NCI-H2227 treated with DMSO at 0.1 percent for 48 hours (cell line): ENCODE measurements at regions not wholly inside any gene's neighbourhood (a gene's known extent, or its start where the extent isn't known, plus 50 kb on each side); places are given as distances from the start of the nearest gene placed in this dataset.
A peak's percentile ranks its signal among the peaks of the same experiment; 100 is the strongest.
"Not testable (repeated sequence)": the region's sequence is repeated elsewhere in the genome, so short reads cannot be mapped to it uniquely, and the experiment has no call there.

Source experiments
- DNase-seq: peaks from one replicate; lab custom pipeline; 2025; lab: John Stamatoyannopoulos, UW

DNA sequence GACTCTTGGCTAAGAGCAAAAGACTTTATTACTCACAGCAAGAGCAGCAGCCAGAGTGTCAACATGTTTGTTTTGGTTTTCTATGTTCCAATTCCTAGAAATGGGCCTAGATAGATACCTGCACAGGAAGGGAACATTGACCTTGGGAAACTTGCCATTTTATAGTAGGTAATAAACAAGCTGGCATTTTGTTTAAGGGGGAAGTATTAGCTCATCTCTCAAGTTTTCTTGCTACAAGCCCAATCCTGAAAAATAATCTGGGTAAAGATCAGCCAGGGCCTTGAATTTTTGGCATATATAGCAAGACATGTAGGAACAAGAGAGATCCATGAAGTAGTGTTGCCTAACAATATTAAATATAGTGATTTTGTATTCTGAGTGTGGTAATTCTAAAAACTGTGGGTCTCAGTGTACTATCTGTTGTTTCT lies 51.4 kb upstream of the RGL1 start:
- no peak for DNase-seq

DNA sequence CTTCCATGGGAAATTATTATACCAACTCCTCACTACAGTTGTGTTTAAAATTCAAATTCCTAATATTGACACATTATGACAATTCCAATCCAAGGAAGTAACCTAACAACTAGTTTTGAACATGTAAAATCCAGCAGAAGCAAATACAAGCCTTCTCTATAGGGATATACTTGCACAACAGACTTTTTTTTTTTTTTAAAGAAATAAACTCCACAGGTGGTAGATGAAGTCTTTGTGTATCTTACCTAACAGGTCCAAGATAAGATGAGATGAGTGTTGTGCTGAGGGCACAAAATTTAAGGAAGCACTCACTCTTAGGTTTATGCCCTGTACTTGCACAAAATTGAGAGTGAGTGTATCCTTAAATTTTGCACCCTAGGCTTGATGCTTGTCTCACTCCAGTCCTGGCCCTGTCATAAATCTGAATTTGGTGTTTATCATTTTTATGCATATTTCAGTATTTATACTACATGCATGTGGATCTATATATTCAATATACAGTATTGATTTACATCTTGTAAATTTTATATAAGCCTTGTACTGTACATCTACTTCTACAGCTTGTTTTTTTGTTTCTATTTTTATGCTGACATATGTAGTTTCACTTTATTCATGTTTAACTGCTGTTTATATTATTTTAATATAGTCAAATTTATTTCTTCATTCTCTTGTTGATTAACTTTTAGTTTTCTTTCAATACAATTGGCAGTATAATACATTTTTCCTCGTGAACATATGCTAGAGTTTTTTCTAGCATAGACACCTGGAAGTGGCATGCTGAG lies 60.6 kb upstream of the RGL1 start:
- DNase-seq = no peak

DNA sequence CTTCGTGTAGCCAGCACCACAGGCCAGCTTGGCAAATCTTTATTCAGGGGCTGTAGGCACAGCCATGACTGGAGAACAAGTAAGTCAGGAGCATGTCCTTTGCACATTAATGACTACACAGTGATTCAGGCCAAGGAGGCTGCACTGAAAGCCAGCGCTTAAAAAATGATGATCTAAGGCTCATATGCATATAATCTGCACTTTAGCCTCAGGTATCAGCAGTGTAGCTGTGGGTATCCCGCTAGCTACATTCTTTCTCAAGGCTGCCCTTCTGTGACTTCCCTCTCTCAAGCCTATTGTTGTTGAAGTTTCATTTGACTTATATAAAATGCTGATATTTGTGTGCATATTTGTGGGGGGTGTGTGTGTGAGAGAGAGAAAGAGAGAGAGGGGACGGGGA lies 62.6 kb upstream of the RGL1 start:
- DNase-seq = no peak

DNA sequence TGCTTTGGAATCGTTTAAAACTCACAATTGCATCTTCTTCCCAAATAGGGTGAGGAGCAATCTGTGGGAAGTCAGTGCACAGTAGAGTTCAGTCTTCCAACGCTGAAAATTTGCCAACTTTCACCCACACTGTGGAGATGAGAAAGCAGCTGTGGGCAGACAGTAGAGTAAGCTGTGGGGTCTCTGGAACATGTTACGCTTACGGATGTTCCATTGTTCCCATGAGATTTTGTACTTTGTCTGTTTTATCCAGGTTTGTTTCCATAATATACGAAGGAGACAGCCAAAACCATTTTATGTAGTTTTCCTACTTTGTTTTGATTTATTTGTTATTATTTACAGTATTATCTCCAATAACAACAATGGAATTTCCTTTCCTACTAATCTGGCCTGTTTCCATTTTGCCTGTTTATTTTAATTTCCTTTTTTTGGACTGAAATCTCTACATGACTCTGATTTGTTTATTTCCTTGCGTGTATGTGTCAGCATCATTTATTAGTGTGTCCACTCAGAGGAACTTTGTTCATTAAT lies 65.1 kb upstream of the RGL1 start:
- DNase-seq = no peak

DNA sequence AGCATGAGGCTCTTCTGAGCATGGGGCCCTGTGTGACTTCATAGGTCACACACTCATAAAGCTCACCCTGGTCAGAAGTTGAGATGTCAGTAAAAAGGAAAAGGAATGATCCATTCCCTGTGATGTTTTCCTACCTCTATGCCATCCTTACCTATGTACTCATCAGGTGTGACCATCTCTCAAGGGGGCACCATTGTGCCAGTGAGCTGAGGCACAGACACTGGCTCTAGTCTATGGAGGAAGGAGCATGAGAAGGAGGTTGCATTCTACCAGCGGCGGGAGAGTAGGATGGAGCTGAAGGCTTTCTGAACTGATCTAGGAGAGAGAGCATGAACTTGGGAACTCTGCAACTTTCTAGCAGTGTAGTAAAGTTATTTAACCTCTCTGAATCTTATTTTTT lies 65.8 kb upstream of the RGL1 start:
- no peak for DNase-seq

DNA sequence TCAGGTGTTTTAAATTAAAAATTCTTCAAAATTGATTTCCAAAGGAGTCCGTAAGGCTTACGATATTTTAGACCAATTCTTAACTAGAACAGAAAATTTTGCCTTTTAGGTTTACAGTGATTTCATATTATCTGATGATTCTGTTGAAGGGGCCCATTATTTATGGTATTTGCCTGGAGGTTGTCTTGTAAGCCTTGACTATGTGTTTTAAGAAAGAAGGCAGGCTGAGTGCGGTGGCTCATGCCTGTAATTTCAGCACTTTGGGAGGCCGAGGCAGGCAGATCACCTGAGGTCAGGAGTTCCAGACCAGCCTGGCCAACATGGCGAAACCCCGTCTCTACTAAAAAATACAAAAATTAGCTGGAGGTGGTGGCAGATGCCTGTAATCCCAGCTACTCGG lies 67.0 kb upstream of the RGL1 start:
- not testable (repeated sequence) for DNase-seq

DNA sequence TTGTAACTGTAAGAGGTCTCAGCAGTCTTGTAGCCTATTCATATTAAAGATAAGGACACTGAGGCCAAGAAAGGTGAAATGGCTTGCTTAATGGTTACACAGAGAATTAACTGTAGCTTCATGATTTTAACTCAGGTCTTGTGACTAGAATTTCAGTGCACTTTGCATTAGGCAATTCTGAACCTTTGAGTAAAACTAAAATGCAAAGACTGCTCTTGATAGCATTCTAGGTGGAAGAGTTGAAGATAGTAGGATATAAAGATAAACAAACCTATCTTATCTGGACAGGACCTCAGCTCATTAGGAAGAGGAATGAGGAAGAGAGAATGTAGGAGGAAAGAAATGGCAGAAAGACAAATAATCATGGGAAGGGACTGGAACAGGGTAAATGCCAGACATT lies 68.6 kb upstream of the RGL1 start:
- no peak for DNase-seq

DNA sequence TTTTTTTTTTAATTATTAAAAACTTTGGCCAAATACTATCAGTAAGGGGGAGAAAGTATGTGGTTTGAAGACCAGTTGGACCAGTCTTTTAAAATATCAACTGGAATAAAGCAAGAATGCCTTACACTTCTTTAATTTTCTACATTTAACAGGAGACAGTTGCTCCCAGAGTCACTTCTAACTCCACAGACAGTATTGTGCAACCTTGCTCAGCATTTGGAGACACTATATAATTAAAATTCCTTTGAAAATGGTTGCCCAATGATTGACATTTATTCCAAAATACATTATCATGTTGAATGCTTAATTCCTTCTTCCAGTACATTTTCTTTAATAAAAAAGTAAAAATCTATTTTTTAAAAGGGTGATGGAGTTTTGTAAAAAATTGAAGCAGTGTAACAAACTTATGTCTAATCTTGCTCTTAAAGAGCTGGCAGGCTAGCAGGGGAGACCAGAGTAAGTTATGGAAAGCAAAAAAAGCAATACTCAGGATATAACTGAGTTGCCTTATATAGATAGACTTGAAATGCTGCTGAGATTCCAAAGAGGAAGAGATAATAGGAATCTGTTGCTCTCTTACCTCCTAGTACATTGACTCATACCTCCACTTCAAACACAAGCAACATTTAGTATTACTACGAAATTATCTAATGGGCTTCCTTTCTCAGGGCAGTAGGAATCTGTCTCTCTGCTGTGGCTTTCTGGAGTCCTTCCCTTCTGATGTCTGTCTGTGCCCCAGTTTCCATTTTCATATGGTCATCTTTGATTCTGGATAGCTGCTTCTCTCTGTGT lies 69.7 kb upstream of the RGL1 start:
- DNase-seq = no peak

DNA sequence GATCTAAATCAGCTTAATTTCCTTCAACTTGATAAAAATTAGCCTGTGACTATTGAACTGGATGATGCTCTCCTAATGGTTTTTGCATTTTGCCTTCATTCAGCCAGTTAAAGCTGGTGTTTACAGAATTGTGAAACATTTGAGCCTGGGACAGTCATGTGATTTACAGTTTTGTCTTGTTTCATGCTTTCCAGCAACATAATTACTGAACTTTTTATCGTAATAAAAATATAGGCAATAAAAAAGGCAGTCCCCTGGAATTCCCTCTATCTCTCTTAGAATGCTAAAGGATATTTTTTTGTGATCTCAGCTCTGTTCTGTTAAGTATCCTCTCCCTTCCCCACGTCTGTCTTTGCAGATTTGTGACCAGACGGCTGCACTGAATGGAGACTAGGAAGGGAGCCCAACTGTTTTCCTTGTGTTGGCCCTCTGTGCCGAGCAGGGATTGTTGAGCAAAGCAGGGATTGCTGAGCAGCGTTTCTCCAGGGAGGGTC lies 70.3 kb upstream of the RGL1 start:
- DNase-seq = no peak

DNA sequence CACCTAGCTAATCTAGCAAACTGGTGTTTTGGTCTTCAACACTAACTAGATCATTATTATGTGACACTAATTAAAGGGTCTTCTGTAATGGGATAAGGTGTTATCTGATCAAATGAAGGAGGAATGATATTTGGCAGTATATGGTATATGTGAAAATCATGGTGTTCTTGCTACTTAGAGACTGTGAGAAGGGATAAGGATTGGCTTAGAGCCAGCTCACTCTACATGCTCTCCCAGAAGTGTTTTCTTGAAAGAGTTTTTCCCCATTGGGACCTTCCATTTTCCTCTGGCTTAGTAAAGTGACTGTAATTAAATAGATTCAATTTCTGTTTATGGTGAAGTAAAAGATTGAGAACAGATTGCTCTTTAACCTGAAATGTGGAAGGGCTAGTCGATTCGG lies 71.2 kb upstream of the RGL1 start:
- DNase-seq = peak; percentile 38

DNA sequence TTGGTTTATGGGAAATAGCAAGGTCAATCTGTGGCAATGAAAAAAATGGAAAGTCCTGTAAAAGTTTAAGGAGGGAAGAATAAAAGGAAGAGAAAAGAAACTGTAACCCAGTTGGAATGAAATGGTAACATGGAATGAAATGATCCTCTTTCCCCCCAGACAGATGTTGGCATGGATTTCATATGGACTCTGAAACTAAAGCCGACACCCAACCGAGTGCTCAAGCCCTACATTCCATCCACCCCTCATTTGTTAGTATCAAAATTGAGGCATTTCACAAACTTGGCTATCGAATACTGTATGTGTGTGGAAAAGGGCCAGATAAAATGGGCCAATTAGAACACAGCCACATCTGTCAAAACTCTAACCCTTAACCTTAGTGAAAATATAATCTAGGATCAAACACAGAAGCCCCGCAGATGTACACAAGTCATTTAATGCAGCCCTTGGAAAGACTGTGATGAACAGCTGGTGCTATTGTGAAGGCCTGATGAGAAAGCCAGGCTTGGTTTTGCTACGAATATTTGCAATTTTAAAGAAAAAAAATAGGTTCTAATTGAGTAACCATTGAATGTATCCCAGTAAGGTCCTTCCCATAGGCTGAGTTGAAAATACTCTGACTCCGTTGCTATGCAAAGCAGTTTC lies 72.6 kb upstream of the RGL1 start:
- DNase-seq = no peak

DNA sequence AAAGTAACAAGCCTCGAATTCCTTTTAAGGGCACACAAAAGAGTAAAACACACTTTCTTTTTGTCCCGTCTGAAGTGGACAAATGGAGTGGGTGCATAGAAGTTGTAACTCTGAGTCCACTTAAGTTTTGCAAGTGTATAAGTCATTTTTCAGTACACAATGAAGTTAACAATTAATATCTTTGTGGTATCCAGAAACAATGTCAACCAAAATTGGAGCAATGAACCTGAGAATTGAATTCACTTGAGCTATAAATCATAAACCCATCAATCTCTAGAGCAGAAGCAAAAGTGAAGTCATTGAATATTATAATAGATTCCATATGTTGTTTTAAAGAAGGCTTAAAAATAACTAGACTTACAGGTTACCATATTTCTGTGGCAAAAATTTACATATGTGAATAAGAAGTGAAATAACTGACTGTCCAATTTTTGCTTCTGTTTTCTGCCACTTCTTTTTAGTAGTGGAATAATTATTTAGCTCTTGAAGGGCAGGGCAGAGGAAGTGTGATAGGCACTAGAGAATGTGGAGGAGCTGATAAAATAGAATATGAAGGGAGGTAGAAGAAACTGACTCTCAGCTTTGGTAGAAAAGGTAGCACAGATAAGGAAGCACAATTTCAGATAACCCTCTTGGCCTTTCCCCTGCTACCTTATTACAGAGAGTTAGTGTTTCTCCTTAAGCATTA lies 73.9 kb upstream of the RGL1 start:
- no peak for DNase-seq

DNA sequence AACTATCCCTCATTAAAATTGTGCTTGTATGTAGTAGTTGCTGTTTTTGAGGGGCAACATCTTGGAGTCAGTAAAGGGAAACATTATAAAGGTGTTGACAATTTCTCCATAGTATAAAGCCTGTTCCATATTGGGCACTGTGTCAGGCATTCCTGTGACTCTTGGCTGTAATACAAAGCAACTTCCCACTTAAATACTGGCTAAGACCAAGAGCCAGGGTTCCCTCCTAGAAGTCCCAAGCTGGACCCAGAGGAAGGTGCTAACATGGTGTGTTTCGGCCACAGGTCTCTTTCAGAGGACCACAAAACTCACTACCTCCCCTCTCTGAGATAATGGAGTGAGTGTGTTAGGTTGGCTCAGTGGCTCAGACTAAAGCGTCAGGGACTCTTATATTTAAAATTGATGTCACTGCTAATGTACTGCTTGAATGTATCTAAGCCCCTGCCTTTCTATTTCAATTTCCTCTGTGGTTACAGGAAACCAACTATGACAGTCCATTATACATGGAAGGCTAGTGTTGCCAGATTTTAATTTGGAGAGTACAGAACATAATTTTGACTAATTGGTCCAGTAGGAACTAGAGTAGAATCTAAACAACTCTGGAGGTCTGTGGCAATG lies 74.7 kb upstream of the RGL1 start:
- no peak for DNase-seq

DNA sequence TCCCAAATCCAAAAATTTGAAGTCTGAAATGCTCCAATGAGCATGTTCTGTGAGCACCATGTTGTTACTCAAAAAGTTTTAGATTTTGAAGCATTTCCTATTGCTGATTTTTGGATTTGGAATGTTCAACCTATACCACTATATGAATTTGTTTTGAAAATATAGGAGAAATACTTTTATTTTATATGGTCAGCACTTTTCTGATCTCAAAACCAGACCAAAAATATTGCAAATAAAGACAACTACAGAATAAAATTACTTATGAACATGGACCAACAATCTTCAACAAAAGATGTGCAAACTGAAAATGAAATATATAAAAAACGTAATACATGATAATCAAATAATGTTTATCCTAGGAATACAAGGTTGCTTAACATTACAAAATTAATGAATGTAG lies 73.7 kb upstream of the APOBEC4 start:
- DNase-seq = no peak

DNA sequence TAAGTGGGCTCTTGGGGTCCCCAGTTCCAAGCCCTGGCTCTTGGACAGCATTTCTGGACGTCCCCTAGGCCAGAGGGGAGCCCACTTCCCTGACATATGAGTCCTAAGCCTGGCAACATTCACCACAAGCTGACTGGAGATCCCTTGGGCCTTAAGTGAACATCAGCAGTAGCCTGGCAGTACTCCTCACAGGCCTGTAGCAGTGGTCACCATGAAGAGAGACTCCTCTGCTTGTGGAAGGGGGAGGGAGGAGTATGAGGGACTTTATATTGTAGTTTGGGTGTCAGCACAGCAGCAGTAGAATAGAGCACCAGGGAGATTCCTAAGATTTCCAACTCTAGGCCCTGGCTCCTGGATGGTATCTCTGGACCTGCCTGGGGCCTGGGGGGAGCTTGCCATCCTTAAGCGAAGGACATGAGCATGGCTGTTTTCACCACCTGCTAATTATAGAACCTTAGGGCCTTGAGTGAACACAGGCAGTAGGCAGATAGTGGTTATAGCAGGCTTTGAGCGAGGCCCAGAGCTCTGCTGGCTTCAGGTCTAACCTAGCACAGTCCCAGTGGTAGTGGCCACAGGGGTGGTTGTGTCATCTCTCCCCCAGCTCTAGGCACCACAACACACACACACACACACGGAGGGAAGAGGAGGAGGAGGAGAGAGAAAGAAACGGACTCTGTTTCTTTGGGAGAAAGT lies 71.4 kb upstream of the APOBEC4 start:
- no peak for DNase-seq

DNA sequence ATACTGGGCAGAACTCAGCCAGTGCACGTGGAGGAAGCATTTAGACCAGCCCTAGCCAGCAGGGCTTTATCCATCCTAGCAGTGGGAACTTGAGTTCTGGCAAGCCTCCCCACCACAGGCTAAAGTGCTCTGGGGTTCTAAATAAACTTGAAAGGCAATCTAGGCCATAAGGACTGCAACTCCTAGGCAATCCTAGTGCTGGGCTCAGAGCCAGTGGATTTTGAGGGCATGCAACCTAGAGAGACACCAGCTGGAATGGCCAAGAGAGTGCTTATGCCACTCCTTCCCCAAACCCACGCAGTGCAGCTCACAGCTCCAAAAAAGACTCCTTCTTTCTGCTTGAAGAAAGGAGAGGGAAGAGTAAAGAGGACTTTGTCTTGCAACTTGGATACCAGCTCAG lies 70.5 kb upstream of the APOBEC4 start:
- DNase-seq = no peak

DNA sequence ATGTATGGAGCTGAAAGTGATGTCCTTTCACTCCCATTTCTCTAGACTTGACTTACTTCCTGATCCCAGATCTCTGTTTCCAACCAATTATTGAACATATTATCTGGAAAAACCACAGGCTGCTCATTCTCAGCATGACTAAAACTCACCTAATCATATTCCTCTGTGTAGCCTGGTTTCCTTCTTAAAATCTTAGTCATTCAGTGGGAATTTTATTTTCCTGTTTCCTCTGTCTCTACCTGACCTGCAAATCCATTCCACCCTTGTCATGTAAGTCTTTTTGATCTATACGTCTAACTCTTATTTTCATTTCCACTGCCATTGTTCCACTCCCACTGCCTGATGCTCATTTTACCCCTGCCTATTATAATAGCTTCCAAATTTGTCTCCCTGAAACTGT lies 67.9 kb upstream of the APOBEC4 start:
- DNase-seq = no peak

DNA sequence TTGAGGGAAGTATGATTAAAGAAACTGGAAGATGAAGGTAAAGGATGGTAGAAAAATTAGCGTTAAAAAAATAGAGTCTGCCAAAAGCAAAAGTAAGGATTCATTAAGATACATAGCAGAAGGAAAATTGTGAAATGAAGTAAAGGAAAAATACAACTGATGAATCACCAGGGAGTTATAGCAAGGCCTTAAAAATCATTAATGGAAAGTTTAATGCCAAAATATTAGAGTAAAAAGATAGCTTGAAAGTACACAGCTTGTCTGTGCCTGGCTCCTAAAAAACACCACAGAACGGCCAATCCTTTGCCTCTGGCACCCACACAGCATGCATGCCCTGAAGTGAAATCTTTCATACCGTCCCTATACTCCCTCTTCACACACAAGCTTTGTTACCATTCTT lies 66.9 kb upstream of the APOBEC4 start:
- DNase-seq = no peak

DNA sequence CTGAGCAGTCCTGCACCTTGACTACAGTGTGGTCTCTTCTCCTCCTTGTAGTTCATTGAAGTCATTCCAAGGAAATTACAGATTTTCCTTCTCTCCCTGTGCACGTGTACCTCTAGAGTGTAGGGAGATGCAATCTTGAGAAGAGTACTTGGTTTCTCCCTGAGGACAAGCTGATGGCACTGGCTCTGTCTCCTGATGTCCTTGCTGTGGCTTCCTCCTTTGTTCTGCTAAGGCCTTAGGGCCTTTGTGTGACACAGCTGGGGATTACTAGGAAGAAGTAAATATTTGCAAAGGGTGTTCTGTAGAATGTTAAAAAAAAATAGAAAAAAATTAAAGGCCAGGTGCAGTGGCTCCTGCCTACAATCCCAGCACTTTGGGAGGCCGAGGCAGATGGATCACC lies 66.2 kb upstream of the APOBEC4 start:
- DNase-seq = no peak

DNA sequence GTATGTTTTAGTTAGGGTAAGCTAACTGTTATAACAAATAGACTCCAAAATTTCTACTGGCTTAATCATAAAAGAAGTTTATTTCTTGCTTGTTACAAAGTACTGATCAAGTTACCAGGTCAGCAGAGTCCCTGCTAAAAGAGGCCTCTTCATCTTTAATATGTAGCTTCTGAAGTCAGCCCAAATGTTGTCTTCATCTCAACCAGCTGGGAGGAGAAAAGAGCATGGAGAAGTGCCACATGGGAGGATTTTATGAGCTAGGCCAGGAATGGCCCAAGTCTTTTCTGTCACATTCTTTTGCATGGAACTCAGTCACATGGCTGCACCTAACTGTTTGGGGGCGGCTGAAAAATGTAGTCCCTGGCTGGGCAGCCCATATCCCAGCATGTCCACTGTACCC lies 63.2 kb upstream of the APOBEC4 start:
- no peak for DNase-seq

DNA sequence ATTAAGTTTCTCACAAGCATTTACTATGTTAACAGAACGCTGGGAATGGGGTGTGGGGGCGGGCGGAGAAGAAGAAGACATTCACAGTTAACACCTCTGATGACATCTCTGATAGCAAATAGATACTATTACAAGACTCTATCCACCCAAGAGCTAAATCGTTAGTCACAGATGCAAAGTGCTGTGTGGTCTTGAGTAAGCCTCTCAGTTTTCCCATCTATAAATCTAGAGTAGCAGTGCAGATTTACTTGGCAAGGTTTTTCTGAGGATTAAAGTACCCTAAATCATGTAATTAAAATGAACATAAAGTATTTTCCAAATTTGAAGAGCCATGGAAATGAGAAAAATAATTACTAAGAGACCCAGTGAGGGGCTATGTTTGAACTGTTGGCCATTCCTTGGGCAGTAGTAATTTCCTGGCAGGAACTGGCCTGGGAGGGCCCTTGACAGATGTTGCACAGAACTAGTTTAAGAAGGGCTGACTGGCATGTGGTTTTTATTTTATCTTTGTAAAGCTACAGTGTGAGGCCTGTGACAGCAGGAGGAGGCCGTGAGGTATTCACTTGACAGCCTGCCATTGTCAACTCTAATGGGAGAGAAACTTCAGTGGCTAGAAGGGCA lies 58.7 kb upstream of the APOBEC4 start:
- DNase-seq = no peak
